Cardiac muscle cell (in vitro differentiated cells and primary cell): ENCODE measurements at regions not wholly inside any gene's neighbourhood (a gene's known extent, or its start where the extent isn't known, plus 50 kb on each side); places are given as distances from the start of the nearest gene placed in this dataset.

Experiments
- DNase-seq, 2 donors: peaks; one replicate each; pipeline versions ENCODE4 v3.0.0 to v3.0.0-alpha.2; 2010 to 2017; ENCODE audit warnings: low read depth in 1 of 2, low spot score in 1 of 2
- H3K27ac ChIP-seq: fragments of 200-600 bp; sonication (generic); 2 replicates; pipeline ENCODE4 v1.5.1; 2016
- H3K27me3 ChIP-seq: fragments of 200-600 bp; sonication (generic); 2 replicates; pipeline ENCODE4 v1.6.0; 2016; ENCODE audit warnings: control low read depth
- H3K36me3 ChIP-seq: fragments of 200-600 bp; sonication (generic); 2 replicates; pipeline ENCODE4 v1.5.1; 2016; ENCODE audit warnings: control low read depth
- H3K4me1 ChIP-seq: fragments of 200-600 bp; sonication (generic); 2 replicates; pipeline ENCODE4 v1.8.1; 2017; ENCODE audit warnings: low read depth, mild to moderate bottlenecking, mixed run types
- H3K4me3 ChIP-seq: fragments of 200-600 bp; sonication (generic); 2 replicates; pipeline ENCODE4 v1.5.1; 2016; ENCODE audit warnings: mild to moderate bottlenecking
- H3K9me3 ChIP-seq: fragments of 200-600 bp; sonication (generic); 2 replicates; pipeline ENCODE4 v1.5.1; 2017; ENCODE audit warnings: low read depth, mild to moderate bottlenecking, control low read depth
- TF ChIP-seq, protein P1 (sequence below): IDR thresholded peaks from 2 replicates; pipeline ENCODE4 v1.5.1; 2012; ENCODE audit warnings: low read depth, mild to moderate bottlenecking, low read length

DNA sequence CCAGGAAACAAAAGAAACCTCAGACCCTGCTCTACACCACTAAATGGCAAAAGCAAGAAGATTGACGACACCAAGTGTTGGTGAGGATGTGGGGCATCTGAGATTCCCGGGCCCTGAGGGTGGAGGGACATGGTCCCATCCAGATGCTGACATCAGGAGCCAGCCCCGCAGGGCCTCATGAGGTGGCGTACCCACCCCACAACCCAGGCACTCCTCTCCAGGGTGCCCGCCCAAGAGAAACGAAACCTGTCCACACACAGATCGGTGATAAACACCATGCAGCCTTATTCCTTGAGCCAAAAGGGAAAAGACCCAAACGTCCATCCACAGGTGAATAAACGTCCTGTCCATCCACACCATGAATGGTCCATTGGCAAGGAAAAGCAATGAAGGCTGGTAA, 54.8 kb upstream of the C14orf180 start:
- no peak overlapping the region for H3K4me3 ChIP-seq
- H3K27ac ChIP-seq: no peak overlapping the region
- no peaks in the 10 kb centered on the region for H3K4me1 ChIP-seq
- H3K27me3 ChIP-seq: no peaks in the 10 kb centered on the region
- no peaks in the 10 kb centered on the region for H3K9me3 ChIP-seq
- DNase-seq: no peak
- TF ChIP-seq, protein P1, sequence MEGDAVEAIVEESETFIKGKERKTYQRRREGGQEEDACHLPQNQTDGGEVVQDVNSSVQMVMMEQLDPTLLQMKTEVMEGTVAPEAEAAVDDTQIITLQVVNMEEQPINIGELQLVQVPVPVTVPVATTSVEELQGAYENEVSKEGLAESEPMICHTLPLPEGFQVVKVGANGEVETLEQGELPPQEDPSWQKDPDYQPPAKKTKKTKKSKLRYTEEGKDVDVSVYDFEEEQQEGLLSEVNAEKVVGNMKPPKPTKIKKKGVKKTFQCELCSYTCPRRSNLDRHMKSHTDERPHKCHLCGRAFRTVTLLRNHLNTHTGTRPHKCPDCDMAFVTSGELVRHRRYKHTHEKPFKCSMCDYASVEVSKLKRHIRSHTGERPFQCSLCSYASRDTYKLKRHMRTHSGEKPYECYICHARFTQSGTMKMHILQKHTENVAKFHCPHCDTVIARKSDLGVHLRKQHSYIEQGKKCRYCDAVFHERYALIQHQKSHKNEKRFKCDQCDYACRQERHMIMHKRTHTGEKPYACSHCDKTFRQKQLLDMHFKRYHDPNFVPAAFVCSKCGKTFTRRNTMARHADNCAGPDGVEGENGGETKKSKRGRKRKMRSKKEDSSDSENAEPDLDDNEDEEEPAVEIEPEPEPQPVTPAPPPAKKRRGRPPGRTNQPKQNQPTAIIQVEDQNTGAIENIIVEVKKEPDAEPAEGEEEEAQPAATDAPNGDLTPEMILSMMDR: no peak
- no peaks in the 10 kb centered on the region for H3K36me3 ChIP-seq

GRCh38 chr14:104526723-104527645, 52.6 kb upstream of the C14orf180 start:
- Histone ChIP-seq H3K27me3 (no peaks in the 10 kb centered on the region), H3K4me3 (no peak overlapping the region), H3K4me1 (peaks cover 9% of the 10 kb centered on the region), H3K27ac (no peak overlapping the region), H3K9me3 (no peaks in the 10 kb centered on the region), H3K36me3 (no peaks in the 10 kb centered on the region)
- DNase-seq: no peak
- TF ChIP-seq, protein P1: no peak

- DNase-seq: no peak
- H3K36me3 ChIP-seq: no peaks in the 10 kb centered on the region
- no peaks in the 10 kb centered on the region for H3K27me3 ChIP-seq
- peaks cover 9% of the 10 kb centered on the region for H3K4me1 ChIP-seq
- no peak overlapping the region for H3K4me3 ChIP-seq
- no peak overlapping the region for H3K27ac ChIP-seq
- H3K9me3 ChIP-seq: no peaks in the 10 kb centered on the region
- TF ChIP-seq, protein P1: no peak
These were observed 51.6 kb upstream of the C14orf180 start for GRCh38 chr14:104527857-104528459.

DNA sequence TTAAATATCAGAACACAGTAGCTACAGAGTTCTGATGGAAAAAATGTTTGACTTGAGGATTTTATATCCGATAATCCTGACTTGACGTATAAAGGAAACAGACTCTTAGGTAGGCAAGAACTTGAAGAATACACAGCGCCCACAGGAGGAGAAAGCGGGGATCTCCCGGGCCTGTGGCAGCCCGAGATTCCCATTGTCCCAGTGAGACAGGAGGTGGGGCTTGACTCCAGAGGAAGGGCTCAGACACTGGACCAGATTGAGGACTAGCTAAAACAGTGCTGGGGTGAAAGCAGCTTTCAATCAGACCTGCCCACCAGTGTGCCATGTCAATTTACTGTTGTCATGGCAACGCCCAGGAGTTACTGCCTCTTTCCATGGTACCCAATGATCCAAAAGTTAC, 51.1 kb upstream of the C14orf180 start:
- H3K4me3 ChIP-seq: no peak overlapping the region
- H3K9me3 ChIP-seq: no peaks in the 10 kb centered on the region
- H3K4me1 ChIP-seq: peaks cover 9% of the 10 kb centered on the region
- H3K36me3 ChIP-seq: no peaks in the 10 kb centered on the region
- TF ChIP-seq, protein P1: no peak
- DNase-seq: no peak
- no peaks in the 10 kb centered on the region for H3K27me3 ChIP-seq
- H3K27ac ChIP-seq: no peak overlapping the region
